ENCODE measurements at regions not wholly inside any gene's neighbourhood (a gene's known extent, or its start where the extent isn't known, plus 50 kb on each side); places are given as distances from the start of the nearest gene placed in this dataset.
"Not testable (repeated sequence)": the region's sequence is repeated elsewhere in the genome, so short reads cannot be mapped to it uniquely, and the experiment has no call there.

GRCh38 chr6:69623357-69623756, 173.5 kb downstream of the LMBRD1 start:
- no peak for DNase-seq (ENCODE audit: low read depth in 4 of 4, low spot score in 3 of 4)

GRCh38 chr6:69622924-69623323, 173.9 kb downstream of the LMBRD1 start:
- DNase-seq (ENCODE audit: low read depth in 4 of 4, low spot score in 3 of 4), result no peak

GRCh38 chr6:69622230-69622629, 174.6 kb downstream of the LMBRD1 start:
- DNase-seq (ENCODE audit: low read depth in 4 of 4, low spot score in 3 of 4), result no peak

GRCh38 chr6:69617163-69617562, 179.6 kb downstream of the LMBRD1 start:
- no peak for DNase-seq (ENCODE audit: low read depth in 4 of 4, low spot score in 3 of 4)

- DNase-seq (ENCODE audit: low read depth in 4 of 4, low spot score in 3 of 4), result peak in 2 of 4 donors; percentile 10 to 39
These were observed 186.9 kb downstream of the LMBRD1 start for GRCh38 chr6:69609836-69610472.

- DNase-seq (ENCODE audit: low read depth in 4 of 4, low spot score in 3 of 4), result no peak
These were observed 195.7 kb downstream of the LMBRD1 start for GRCh38 chr6:69601132-69601531.

- DNase-seq (ENCODE audit: low read depth in 4 of 4, low spot score in 3 of 4), result no peak
These were observed 202.4 kb downstream of the LMBRD1 start for GRCh38 chr6:69594405-69594804.

- no peak for DNase-seq (ENCODE audit: low read depth in 4 of 4, low spot score in 3 of 4)
These were observed 203.1 kb downstream of the LMBRD1 start for GRCh38 chr6:69593706-69594105.

GRCh38 chr6:69589626-69590025, 207.2 kb downstream of the LMBRD1 start:
- DNase-seq (ENCODE audit: low read depth in 4 of 4, low spot score in 3 of 4), result no peak

- no peak for DNase-seq (ENCODE audit: low read depth in 4 of 4, low spot score in 3 of 4)
These were observed 211.7 kb downstream of the LMBRD1 start for GRCh38 chr6:69584913-69585729.

- DNase-seq (ENCODE audit: low read depth in 4 of 4, low spot score in 3 of 4), result no peak
These were observed 212.3 kb downstream of the LMBRD1 start for GRCh38 chr6:69584536-69584912.

GRCh38 chr6:69581581-69581980, 215.2 kb downstream of the LMBRD1 start:
- no peak for DNase-seq (ENCODE audit: low read depth in 4 of 4, low spot score in 3 of 4)

GRCh38 chr6:69580706-69581105, 216.1 kb downstream of the LMBRD1 start:
- DNase-seq (ENCODE audit: low read depth in 4 of 4, low spot score in 3 of 4), result no peak

- no peak for DNase-seq (ENCODE audit: low read depth in 4 of 4, low spot score in 3 of 4)
These were observed 218.4 kb downstream of the LMBRD1 start for GRCh38 chr6:69578361-69578890.

GRCh38 chr6:69571234-69571633, 225.6 kb downstream of the LMBRD1 start:
- no peak for DNase-seq (ENCODE audit: low read depth in 4 of 4, low spot score in 3 of 4)

- no peak for DNase-seq (ENCODE audit: low read depth in 4 of 4, low spot score in 3 of 4)
These were observed 226.7 kb downstream of the LMBRD1 start for GRCh38 chr6:69570106-69570505.

- DNase-seq (ENCODE audit: low read depth in 4 of 4, low spot score in 3 of 4), result not testable (repeated sequence)
These were observed 236.2 kb downstream of the LMBRD1 start for GRCh38 chr6:69560597-69560996.

GRCh38 chr6:69555088-69555638, 241.6 kb downstream of the LMBRD1 start:
- no peak for DNase-seq (ENCODE audit: low read depth in 4 of 4, low spot score in 3 of 4)

GRCh38 chr6:69542494-69542893, 254.3 kb downstream of the LMBRD1 start:
- DNase-seq (ENCODE audit: low read depth in 4 of 4, low spot score in 3 of 4), result no peak

- no peak for DNase-seq (ENCODE audit: low read depth in 4 of 4, low spot score in 3 of 4)
These were observed 268.8 kb downstream of the LMBRD1 start for GRCh38 chr6:69527921-69528476.

GRCh38 chr6:69515480-69515879, 281.3 kb downstream of the LMBRD1 start:
- DNase-seq (ENCODE audit: low read depth in 4 of 4, low spot score in 3 of 4), result not testable (repeated sequence)
